A673 (cell line): ENCODE measurements at regions not wholly inside any gene's neighbourhood (a gene's known extent, or its start where the extent isn't known, plus 50 kb on each side); places are given as distances from the start of the nearest gene placed in this dataset.

Source experiments
- BruUV-seq: library from RNA; stranded (reverse); fragments of 400-500 nt; replicated peaks from 2 replicates; lab custom pipeline; 2021; lab: Mats Ljungman, UMichigan
- CTCF ChIA-PET: fragments of 300-600 bp; sonication (Branson Sonifier 250); formaldehyde crosslinking; loops from one replicate; lab custom pipeline; 2022; ENCODE audit warnings: antibody characterized with exemption; lab: Charles Lee
- POLR2A ChIA-PET: fragments of 300-600 bp; sonication (Branson Sonifier 250); formaldehyde crosslinking; loops from one replicate; lab custom pipeline; 2022; ENCODE audit warnings: antibody characterized with exemption; ENCODE audit not compliant: low non-redundant PET; lab: Charles Lee
- DNase-seq: peaks from one replicate; pipeline ENCODE4 v3.0.0-alpha.2; 2015; ENCODE audit warnings: low spot score
- H3K27ac ChIP-seq: fragments of 200-600 bp; sonication (generic); 2 replicates; pipeline ENCODE4 v1.5.1; 2016; ENCODE audit warnings: mixed run types, low read depth, mild to moderate bottlenecking, mixed read lengths, antibody characterized with exemption, low read length; ENCODE audit not compliant: poor library complexity, severe bottlenecking
- H3K27me3 ChIP-seq: fragments of 200-600 bp; sonication (generic); replicated peaks from 2 replicates; pipeline ENCODE4 v1.6.1; 2017; ENCODE audit warnings: mixed run types, low read depth, mild to moderate bottlenecking, mixed read lengths, antibody characterized with exemption, low read length; ENCODE audit not compliant: insufficient read depth, poor library complexity
- H3K36me3 ChIP-seq: fragments of 200-600 bp; sonication (generic); 2 replicates; pipeline ENCODE4 v1.6.1; 2016; ENCODE audit warnings: mixed run types, mild to moderate bottlenecking, mixed read lengths, antibody characterized with exemption, low read length; ENCODE audit not compliant: insufficient read depth, poor library complexity, severe bottlenecking
- H3K4me1 ChIP-seq: fragments of 200-600 bp; sonication (generic); 2 replicates; pipeline ENCODE4 v1.6.1; 2017; ENCODE audit warnings: mixed run types, mild to moderate bottlenecking, mixed read lengths, antibody characterized with exemption, low read length; ENCODE audit not compliant: insufficient read depth, poor library complexity, severe bottlenecking
- H3K4me3 ChIP-seq: fragments of 200-600 bp; sonication (generic); 2 replicates; pipeline ENCODE4 v1.5.1; 2016; ENCODE audit warnings: low read depth, mixed run types, mild to moderate bottlenecking, mixed read lengths, low read length; ENCODE audit not compliant: poor library complexity, severe bottlenecking
- H3K9me3 ChIP-seq: fragments of 200-600 bp; sonication (generic); 2 replicates; pipeline ENCODE4 v1.6.1; 2016; ENCODE audit warnings: mixed run types, low read depth, mild to moderate bottlenecking, mixed read lengths, antibody characterized with exemption, low read length; ENCODE audit not compliant: poor library complexity, severe bottlenecking
- EZH2 ChIP-seq: fragments of 200-600 bp; sonication (generic); IDR thresholded peaks from 2 replicates; pipeline ENCODE4 v1.6.1; 2017; ENCODE audit warnings: borderline replicate concordance, low read depth, mild to moderate bottlenecking, mixed read lengths, antibody characterized with exemption, low read length; ENCODE audit not compliant: poor library complexity, severe bottlenecking
- intact Hi-C: fragments of 100-400 bp; cut with micrococcal nuclease; formaldehyde crosslinking; loops from one replicate; pipeline ENCODE4 v1.10.0; 2022; ENCODE audit not compliant: unreplicated experiment
- TF ChIP-seq, protein P1 (sequence below): fragments of 300-800, 200-600 bp; sonication (generic); conservative IDR thresholded peaks from 2 replicates; pipeline ENCODE4 v1.5.1; 2017; ENCODE audit warnings: low read depth, mild to moderate bottlenecking, antibody characterized with exemption, low read length, moderate library complexity, mixed read lengths

DNA sequence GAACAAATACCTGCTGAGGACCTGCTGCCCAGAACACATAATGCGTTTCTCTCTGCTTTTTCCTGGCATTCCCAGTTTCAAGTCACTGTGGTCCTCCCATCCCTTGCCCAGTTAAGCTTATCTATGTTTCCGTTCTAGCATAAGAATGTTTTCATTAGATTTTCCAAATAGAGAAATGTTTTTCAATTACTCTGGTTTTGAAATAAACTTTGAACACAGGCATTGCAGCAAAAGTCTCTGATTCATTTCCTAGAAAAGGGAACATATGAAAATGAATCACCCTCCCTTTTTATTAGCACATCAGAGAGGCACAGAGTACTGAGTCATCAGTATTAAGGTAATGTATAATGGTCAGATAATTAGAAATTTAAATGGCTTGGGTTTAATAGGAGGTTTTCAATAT, 201.1 kb upstream of the TMEM260 start:
- BruUV-seq, result no TSS peak

DNA sequence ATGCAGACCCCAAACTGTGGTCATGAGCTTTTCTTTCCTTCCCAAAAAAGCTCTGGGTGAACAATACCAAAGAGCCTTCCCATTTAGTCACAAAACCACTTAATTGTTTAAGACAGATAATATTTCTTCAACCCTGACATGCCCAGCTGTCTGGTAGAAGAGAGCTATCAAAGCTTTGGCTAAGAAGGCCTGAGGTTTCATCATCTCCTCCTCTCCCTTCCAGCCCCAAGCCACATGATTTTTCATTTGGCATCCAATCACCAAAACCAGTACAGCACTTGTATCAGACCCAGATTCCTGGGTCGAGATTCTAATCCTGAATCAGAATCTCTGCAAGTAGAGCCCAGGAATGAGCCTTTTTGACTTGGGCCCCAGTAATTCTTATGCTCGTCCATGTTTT, 199.6 kb upstream of the TMEM260 start:
- Histone ChIP-seq H3K4me3 (no peak overlapping the region), H3K9me3 (peaks cover 6% of the 10 kb centered on the region), H3K27me3 (no peaks in the 10 kb centered on the region), H3K36me3 (no peaks in the 10 kb centered on the region), H3K27ac (no peak overlapping the region), H3K4me1 (no peaks in the 10 kb centered on the region)
- intact Hi-C loops, result no loop called here
- TF ChIP-seq EZH2, result no peak
- TF ChIP-seq, protein P1, sequence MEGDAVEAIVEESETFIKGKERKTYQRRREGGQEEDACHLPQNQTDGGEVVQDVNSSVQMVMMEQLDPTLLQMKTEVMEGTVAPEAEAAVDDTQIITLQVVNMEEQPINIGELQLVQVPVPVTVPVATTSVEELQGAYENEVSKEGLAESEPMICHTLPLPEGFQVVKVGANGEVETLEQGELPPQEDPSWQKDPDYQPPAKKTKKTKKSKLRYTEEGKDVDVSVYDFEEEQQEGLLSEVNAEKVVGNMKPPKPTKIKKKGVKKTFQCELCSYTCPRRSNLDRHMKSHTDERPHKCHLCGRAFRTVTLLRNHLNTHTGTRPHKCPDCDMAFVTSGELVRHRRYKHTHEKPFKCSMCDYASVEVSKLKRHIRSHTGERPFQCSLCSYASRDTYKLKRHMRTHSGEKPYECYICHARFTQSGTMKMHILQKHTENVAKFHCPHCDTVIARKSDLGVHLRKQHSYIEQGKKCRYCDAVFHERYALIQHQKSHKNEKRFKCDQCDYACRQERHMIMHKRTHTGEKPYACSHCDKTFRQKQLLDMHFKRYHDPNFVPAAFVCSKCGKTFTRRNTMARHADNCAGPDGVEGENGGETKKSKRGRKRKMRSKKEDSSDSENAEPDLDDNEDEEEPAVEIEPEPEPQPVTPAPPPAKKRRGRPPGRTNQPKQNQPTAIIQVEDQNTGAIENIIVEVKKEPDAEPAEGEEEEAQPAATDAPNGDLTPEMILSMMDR, result no peak
- no TSS peak for BruUV-seq
- DNase-seq, result no peak
- ChIA-PET POLR2A (interaction anchor here (0.6 kb wide), 1 partner anchor 376 kb away, joined by 3 read pairs; no protein-coding TSS in a partner anchor), CTCF (no interaction called here)

More for the DNA sequence above, 201.1 kb upstream of the TMEM260 start:
- Histone ChIP-seq H3K27me3 (no peaks in the 10 kb centered on the region), H3K4me1 (no peaks in the 10 kb centered on the region), H3K4me3 (no peak overlapping the region), H3K27ac (no peak overlapping the region), H3K36me3 (no peaks in the 10 kb centered on the region), H3K9me3 (peaks cover 3% of the 10 kb centered on the region)
- CTCF ChIA-PET, result no interaction called here
- intact Hi-C loops, result no loop called here
- POLR2A ChIA-PET, result no interaction called here
- TF ChIP-seq, protein P1, result no peak
- no peak for TF ChIP-seq EZH2
- DNase-seq, result no peak

DNA sequence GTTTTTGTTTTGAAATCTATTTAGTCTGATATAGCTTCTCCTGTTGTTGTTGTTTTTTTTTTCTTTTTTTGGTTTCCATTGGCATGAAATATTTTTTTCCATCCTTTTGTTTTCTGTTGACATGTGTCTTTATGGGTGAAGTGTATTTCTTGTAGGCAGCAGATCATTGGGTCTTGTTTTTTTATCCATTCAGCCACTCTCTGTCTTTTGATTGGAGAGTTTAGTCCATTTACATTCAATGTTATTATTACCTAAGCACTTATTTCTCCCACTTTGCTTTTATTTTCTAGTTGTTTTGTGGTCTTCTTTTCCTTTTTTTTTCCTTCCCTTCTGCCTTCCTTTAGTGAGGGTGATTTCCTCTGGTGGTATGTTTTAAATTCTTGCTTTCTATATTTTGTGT, 193.6 kb upstream of the TMEM260 start:
- H3K36me3 ChIP-seq, result no peaks in the 10 kb centered on the region
- intact Hi-C loops, result no loop called here
- H3K27ac ChIP-seq, result no peak overlapping the region
- POLR2A ChIA-PET, result no interaction called here
- H3K4me3 ChIP-seq, result no peak overlapping the region
- H3K27me3 ChIP-seq, result no peaks in the 10 kb centered on the region
- no TSS peak for BruUV-seq
- peaks cover 14% of the 10 kb centered on the region for H3K9me3 ChIP-seq
- DNase-seq, result no peak
- no peaks in the 10 kb centered on the region for H3K4me1 ChIP-seq
- TF ChIP-seq, protein P1, result no peak
- TF ChIP-seq EZH2, result no peak
- CTCF ChIA-PET, result no interaction called here
